Activated CD4-positive, alpha-beta T cell treated with anti-CD3 and anti-CD28 coated beads for 4 hours (primary cell): ENCODE measurements at regions not wholly inside any gene's neighbourhood (a gene's known extent, or its start where the extent isn't known, plus 50 kb on each side); places are given as distances from the start of the nearest gene placed in this dataset.
"Not testable (repeated sequence)": the region's sequence is repeated elsewhere in the genome, so short reads cannot be mapped to it uniquely, and the experiment has no call there.

ENCODE experiments used
- DNase-seq, 2 donors: peaks; one replicate each; pipeline ENCODE4 v3.0.0-alpha.2; 2020

DNA sequence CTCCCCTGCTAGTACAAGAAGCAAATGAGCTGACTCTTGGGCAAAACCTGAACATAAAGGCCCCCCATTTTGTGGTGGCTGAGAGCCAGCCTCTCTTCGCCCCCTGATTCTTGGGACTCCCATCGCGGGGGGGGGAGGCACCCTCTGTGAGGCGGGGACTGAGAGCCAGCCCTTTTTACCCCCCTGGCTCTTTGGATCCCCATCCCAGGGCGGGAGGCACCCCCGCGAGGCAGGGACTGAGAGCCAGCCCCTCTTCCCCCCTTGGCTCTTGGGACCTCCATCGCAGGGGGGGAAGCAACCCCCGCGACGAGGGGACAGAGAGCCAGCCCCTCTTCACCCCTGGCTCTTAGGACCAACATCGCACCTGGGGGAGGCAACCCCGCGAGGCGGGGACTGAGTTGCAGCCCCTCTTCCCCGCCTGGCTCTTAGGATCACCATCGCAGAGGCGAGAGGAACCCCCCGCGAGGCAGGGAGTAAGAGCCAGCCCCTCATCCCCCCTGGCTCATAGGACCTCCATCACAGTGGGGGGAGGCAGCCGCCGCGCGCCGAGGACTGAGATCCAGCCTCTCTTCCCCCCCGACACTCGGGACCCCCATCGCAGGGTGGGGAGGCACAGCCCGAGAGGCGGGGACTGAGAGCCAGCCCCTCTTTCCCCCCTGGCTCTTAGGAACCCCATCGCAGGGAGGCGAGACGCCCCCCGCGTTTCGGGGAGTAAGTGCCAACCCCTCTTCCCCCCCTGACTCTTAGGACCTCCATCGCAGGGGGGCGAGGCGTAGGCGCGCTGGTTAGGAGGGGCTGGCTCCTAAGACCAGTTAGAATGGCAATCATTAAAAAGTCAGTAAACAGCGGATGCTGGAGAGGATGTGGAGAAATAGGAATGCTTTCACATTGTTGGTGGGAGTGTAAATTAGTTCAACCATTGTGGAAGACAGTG lies 2428.4 kb upstream of the PCDH20 start:
- DNase-seq: no peak

DNA sequence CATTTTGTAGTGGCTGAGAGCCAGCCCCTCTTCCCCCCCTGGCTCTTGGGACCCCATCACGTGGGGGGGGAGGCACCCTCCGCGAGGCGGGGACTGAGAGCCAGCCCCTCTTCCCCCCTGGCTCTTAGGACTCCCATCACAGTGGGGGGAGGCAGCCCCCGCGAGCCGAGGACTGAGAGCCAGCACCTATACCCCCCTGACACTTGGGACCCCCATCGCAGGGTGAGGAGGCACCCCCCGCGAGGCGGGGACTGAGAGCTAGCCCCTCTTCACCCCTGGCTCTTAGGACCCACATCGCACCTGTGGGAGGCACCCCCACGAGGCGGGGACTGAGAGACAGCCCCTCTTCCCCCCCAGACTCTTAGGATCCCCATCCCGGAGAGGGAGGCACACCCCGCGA lies 2426.5 kb upstream of the PCDH20 start:
- DNase-seq: no peak

DNA sequence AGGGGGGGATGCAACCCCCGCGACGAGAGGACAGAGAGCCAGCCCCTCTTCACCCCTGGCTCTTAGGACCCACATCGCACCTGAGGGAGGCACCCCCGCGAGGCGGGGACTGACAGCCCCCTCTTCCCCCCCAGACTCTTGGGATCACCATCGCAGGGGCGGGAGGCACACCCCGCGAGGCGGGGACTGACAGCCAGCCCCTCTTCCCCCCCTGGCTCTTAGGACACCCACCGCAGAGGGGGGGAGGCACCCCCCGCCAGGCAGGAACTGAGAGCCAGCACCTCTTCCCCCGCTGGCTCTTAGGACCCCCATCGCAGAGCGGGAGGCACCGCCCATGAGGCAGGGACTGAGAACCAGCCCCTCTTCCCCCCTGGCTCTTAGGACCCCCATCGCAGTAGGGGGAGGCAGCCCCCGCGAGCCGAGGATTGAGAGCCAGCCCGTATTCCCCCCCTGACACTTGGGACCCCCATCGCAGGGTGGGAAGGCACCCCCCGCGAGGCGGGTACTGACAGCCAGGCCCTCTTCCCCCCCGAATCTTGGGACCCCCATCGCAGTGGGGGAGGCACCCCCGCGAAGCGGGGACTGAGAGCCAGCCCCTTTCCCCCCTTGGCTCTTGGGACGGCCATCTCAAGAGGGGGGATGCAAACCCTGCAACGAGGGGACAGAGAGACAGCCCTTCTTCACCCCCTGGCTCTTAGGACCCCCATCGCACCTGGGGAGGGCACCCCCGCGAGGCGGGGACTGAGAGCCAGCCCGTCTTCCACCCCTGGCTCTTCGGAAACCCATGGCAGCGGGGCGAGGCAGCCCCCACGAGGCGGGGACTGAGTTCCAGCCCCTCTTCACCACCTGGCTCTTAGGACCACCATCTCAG lies 2425.1 kb upstream of the PCDH20 start:
- DNase-seq: no peak

DNA sequence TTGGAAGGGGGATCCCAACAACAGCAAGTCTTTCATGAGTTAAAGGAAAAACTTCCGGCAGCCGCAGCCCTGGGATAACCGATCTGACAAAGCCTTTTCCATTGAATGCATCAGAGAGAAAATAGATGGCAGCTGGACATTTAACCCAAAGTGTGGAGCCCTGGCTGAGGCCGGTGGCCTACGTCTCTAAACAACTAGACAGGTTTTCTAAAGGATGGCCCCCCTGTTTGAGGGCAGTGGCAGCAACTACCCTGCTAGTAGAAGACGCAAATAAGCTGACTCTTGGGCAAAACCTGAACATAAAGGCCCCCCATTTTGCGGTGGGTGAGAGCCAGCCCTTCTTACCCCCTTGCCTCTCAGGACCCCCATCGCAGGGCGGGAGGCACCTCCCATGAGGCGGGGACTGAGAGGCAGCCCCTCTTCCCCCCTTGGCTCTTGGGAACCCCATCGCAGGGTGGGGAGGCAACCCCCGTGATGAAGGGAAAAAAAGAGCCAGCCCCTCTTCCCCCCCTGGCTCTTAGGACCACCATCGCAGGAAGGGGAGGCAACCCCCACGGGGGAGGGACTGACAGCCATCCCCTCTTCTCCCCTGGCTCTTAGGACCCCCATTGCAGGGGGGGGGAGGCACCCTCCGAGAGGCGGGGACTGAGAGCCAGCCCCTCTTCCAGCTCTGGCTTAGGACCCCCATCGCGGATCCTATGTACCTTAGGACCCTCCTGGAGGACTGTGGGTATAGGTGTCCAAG lies 2422.9 kb upstream of the PCDH20 start:
- DNase-seq: no peak

DNA sequence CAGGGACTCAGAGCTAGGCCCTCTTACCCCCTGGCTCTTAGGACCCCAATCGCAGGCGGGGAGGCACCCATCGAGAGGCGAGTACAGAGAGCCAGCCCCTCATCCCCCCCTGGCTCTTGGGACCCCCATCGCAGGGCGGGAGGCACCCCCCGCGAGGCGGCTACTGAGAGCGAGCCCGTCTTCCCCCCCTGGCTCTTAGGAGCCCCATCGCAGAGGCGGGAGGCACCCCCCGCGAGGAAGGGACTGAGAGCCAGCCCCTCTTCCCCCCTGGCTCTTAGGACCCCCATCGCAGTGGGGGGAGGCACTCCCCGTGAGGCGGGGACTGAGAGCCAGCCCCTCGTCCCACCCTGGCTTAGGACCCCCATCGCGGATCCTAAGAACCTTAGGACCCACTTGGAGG lies 2422.1 kb upstream of the PCDH20 start:
- not testable (repeated sequence) for DNase-seq

DNA sequence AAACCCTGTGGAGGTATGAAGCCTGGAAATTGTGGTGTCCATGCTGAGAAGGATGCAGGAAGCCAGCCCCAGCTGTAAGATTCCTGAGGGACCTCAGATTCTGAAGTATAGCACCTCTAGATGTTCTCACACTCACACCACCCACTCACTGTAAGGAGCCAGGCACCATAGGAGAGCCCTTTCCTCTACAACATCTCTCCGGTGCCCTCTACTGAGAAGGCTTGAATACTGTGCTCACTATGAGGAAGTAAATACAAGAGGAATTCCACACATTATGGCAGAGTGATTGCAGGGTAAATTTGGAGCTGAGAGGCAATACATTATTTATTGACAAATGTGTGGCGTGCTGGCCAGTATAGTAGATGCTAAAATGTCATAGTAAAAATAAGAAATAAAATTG lies 2414.0 kb upstream of the PCDH20 start:
- DNase-seq: not testable (repeated sequence)

DNA sequence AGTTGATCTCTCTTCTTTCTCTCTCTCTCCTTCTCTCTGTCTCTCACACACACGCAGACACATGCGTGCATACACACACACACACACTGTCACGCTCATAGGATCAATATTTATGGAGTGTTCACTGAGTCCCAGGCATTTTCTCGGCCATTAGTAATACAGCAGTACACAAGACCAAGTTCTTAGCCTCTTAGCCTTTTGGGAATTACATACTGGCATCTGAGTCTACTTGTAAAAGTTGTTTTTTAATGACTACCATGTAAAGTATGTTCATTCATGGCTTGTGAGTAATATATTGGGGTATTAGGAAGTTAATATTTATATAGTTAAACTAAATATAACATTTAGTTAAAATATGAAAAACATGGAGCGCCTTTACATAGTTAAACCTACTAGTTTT lies 2406.1 kb upstream of the PCDH20 start:
- DNase-seq: not testable (repeated sequence)

DNA sequence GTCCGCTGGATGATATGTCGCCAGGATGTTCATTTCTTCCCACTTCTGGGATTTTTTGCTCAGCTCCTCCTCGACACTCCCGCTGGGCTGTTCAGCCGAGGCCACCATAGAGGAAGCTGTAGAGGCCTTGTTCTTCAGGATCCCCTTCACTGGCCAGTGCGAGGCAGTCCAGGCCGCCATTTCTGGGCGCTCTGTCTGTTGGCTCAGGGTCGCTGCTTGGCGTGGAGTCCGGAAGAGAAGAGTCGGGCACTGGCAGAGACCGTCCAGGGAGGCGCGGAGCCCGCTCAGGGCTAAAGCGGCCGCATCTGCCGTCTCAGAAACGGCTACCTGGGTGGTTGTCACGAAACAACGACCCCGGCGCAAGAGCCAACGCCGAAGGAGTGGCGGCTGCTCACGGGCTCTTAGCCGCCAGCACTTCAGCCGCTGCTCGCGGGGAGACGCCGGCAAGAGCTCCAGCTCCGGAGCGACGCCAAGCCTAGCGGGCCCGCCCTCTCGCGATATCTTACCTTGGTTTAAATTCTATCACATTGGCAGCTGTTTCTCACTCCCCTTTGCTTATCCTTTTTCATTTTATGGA lies 2395.9 kb upstream of the PCDH20 start:
- DNase-seq: not testable (repeated sequence)

DNA sequence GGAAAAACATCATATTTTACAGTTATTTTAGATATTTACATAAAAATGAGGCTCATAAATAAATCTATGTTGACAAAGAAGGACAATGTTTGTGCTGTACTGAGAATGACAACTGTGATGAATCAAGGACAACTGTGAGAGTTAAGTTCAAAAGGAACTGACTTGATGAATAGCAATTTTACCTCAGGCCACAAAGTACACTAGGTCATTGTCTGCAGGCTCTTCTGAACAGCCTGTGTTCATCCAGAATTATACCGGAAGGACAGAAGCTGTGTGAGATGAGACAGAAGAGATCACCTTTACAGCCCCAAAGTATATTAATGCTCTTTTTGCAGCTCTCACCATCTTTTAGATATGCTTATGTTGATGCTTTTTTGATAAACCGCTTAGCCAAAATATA lies 2375.5 kb upstream of the PCDH20 start:
- DNase-seq: not testable (repeated sequence)

DNA sequence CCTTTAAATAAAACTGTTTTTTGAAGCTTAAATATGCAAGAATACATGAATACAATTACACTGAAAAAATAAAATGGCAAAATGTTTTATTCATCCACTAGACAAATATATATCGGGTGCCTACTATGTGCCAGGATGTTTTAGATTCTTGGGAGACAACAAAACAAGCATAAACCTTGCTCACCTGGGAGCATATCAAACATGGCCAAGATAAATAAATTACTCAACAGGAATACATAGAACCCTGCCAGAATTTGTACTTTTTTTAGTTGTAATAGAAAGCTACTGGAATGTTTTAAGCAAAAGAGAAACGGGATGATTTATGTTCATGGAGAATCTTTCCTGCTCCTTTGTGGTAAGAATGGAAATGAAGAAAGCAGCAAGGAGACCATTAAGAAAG lies 2358.5 kb upstream of the PCDH20 start:
- no peak for DNase-seq

DNA sequence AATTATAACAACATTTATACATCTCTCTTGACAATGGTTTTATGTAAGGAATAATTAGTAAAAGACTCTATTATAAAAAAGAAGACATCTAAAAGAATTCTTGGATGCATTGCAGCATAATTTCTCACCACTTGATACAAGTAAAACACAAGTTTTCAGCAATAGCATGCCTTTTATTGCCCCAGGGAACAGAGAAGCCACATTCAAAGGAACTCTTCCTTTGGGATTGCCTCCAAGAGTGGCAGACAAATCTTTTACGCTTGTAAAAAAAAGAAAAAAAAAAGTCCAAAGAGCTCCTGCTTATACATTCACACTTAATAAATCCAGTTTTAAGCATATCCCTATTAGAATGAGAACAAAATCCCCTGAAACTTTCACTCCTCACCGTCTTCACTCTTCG lies 2357.8 kb upstream of the PCDH20 start:
- DNase-seq: no peak

DNA sequence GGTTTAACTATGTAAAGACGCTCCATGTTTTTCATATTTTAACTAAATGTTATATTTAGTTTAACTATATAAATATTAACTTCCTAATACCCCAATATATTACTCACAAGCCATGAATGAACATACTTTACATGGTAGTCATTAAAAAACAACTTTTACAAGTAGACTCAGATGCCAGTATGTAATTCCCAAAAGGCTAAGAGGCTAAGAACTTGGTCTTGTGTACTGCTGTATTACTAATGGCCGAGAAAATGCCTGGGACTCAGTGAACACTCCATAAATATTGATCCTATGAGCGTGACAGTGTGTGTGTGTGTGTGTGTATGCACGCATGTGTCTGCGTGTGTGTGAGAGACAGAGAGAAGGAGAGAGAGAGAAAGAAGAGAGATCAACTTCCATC lies 2342.0 kb upstream of the PCDH20 start:
- not testable (repeated sequence) for DNase-seq

DNA sequence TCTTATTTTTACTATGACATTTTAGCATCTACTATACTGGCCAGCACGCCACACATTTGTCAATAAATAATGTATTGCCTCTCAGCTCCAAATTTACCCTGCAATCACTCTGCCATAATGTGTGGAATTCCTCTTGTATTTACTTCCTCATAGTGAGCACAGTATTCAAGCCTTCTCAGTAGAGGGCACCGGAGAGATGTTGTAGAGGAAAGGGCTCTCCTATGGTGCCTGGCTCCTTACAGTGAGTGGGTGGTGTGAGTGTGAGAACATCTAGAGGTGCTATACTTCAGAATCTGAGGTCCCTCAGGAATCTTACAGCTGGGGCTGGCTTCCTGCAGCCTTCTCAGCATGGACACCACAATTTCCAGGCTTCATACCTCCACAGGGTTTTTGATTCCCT lies 2334.2 kb upstream of the PCDH20 start:
- not testable (repeated sequence) for DNase-seq

DNA sequence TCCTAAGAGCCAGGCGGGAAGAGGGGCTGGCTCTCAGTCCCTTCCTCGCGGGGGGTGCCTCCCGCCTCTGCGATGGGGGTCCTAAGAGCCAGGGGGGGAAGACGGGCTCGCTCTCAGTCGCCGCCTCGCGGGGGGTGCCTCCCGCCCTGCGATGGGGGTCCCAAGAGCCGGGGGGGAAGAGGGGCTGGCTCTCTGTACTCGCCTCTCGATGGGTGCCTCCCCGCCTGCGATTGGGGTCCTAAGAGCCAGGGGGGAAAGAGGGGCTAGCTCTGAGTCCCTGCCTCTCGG lies 2326.1 kb upstream of the PCDH20 start:
- not testable (repeated sequence) for DNase-seq

DNA sequence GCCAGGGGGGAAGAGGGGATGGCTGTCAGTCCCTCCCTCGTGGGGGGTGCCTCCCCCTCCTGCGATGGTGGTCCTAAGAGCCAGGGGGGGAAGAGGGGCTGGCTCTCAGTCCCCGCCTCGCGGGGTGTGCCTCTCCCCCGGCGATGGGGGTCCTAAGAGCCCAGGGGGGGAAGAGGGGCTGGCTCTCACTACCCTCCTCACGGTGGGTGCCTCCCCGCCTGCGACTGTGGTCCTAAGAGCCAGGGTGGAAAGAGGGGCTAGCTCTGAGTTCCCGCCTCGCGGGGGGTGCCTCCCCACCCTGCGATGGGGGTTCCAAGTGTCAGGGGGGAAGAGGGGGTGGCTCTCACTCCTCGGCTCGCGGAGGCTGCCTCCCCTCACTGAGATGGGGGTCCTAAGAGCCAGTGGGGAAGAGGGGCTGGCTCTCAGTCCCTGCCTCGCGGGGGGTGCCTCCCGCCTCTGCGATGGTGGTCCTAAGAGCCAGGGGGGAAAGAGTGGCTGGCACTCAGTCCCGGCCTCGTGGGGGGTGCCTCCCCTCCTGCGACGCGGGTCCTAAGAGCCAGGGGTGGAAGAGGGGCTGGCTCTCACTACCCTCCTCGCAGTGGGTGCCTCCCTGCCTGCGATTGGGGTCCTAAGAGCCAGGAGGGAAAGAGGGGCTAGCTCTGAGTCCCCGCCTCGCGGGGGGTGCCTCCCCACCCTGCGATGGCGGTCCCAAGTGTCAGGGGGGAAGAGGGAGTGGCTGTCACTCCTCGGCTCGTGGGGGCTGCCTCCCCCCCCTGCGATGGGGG lies 2325.6 kb upstream of the PCDH20 start:
- DNase-seq: no peak

DNA sequence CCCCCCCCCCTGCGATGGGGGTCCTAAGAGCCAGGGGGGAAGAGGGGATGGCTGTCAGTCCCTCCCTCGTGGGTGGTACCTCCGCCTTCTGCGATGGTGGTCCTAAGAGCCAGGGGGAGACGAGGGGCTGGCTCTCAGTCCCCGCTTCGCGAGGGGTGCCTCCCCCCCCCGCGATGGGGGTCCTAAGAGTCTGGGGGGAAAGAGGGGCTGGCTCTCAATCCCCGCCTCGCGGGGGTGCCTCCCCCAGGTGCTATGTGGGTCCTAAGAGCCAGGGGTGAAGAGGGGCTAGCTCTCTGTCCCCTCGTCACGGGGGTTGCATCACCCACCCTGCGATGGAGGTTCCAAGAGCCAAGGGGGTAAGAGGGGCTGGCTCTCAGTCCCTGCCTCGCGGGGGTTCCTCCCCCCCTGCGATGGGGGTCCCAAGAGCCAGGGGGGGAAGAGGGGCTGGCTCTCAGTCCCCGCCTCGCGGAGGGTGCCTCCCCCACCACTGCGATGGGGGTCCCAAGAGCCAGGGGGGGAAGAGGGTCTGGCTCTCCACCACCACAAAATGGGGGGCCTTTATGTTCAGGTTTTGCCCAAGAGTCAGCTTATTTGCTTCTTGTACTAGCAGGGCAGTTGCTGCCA lies 2323.6 kb upstream of the PCDH20 start:
- not testable (repeated sequence) for DNase-seq

DNA sequence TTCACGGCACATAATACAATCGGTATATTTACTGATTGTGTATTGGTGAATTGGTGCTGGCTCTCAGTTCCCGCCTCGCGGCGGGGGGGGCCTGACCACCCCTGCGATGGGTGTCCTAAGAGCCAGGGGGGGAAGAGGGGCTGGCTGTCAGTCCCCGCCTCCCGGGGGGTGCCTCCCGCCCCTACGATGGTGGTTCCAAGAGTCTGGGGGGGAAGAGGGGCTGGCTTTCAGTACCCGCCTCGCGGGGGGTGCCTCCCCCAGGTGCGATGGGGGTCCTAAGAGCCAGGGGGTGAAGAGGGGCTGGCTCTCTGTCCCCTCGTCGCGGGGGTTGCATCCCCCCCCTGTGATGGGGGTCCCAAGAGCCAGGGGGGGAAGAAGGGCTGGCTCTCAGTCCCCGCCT lies 2321.8 kb upstream of the PCDH20 start:
- no peak for DNase-seq

DNA sequence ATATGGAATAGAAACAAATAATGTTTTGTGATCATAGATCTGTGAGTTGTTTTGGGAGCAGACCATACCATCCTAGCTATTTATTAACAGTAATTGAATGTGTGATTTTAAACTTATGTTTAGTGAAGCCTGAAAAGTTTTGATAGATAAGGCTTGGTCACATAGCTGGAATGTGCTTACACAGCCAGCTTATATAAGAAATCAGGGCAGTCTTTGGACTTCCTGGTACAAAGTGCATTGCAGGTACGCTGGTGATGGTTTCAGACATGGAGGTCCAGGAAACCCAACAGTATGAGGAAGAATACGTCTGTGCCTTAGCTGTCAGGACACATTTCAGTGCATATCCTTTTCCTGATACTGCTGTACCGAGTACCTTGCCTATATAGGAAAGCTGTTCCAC lies 2316.2 kb upstream of the PCDH20 start:
- no peak for DNase-seq

DNA sequence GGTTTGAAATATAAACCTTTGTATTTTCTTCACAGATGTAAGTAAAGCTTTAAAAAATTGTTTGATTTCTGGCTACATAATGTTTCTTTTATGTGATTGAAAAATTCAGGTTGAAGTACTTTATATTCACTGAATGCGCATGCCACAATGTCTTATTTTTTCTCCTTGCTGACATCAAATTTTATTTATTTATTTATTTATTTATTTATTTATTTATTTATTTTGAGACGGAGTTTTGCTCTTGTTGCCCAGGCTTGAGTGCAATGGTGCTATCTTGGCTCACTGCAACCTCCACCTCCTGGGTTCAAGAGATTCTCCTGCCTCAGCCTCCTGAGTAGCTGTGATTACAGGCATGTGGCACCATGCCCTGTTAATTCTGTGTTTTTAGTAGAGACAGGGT lies 2296.5 kb upstream of the PCDH20 start:
- not testable (repeated sequence) for DNase-seq

DNA sequence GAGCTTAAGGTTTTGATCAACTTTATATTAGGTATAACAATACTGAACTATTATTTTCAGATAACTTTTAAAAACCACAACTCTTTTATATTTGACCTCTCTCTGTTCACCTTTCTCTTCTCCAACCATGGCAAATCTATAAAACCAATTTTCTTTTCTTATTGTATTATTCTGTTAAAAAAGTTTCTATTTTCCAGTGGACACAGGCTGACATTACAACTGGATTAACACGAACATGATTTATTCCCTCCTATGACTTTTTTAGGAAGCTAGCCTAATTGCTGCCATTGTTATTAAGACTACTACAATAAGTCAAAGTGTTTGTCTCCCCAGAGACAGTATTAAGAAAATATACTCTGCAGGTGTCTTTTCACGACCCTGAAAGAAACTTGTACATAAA lies 2291.1 kb upstream of the PCDH20 start:
- DNase-seq: no peak

DNA sequence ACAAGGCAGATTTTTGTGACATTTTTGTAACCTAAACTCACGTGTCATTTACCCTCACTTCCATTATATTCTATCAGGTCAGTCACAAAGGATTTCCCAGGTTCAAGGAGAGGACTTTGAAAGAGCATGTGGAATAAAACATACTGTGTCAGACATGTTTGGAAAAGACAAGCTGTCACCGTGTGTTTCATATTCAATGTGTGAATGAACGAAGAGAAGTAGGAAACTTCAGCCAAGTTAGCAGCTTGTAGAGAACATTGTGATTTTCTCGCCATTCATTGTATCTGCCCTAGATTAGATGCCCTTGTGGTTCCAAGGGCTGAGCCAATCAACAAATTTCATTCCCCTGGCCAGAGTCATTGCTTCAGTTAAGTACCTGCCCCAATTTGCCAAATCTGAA lies 2288.9 kb upstream of the PCDH20 start:
- DNase-seq: no peak

DNA sequence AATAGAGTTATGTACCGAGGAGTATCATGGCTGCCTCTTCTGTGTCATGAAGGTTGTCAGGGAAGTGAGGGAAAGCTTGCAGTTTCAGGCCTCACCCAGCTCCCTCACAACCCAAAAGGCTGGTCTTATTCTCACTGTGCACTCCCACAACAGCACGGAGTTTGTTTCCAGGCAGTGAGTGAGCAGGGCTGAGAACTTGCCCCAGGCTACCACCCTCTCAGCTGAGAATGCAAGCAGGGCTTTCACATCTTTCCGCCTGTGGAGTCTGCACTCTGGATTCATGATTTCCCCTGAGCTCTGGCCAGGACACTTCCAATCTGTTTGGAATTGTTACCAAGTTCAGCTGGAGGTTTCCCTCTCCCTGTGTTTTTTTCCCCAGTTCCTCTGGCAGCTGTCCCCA lies 2284.7 kb upstream of the PCDH20 start:
- DNase-seq: no peak
